Neutrophil (primary cell): ENCODE measurements at regions not wholly inside any gene's neighbourhood (a gene's known extent, or its start where the extent isn't known, plus 50 kb on each side); places are given as distances from the start of the nearest gene placed in this dataset.

Source experiments
- H3K27ac ChIP-seq: fragments of 200-600 bp; sonication (generic); 2 replicates; pipeline ENCODE4 v1.5.1; 2016; ENCODE audit warnings: mild to moderate bottlenecking, moderate library complexity
- H3K27me3 ChIP-seq: fragments of 200-600 bp; sonication (generic); 2 replicates; pipeline ENCODE4 v1.6.0; 2016; ENCODE audit warnings: mild to moderate bottlenecking
- H3K36me3 ChIP-seq: fragments of 200-600 bp; sonication (generic); 2 replicates; pipeline ENCODE4 v1.5.1; 2017
- H3K4me1 ChIP-seq, 2 experiments: fragments of 200-600 bp in 1 of 2; sonication (generic) in 1 of 2; 1 replicate in 1 of 2; 2 replicates in 1 of 2; pipeline versions ENCODE4 v1.5.1 to v1.6.1; 2013 to 2016; ENCODE audit warnings: low read depth in 1 of 2, low read length in 1 of 2, mild to moderate bottlenecking in 1 of 2, moderate library complexity in 1 of 2; ENCODE audit not compliant: control insufficient read depth in 1 of 2, insufficient read depth in 1 of 2
- H3K4me3 ChIP-seq, 2 experiments: fragments of 200-600 bp in 1 of 2; sonication (generic) in 1 of 2; 1 replicate in 1 of 2; 2 replicates in 1 of 2; pipeline ENCODE4 v1.5.1; 2013 to 2016; ENCODE audit warnings: low read depth in 1 of 2, low read length in 1 of 2, mild to moderate bottlenecking in 1 of 2, moderate library complexity in 1 of 2
- H3K9me3 ChIP-seq: fragments of 200-600 bp; sonication (generic); 2 replicates; pipeline ENCODE4 v1.5.1; 2016
- TF ChIP-seq, protein P1 (sequence below): fragments of 200-600 bp; sonication (generic); IDR thresholded peaks from 2 replicates; pipeline ENCODE4 v1.5.1; 2016; ENCODE audit warnings: antibody characterized with exemption

DNA sequence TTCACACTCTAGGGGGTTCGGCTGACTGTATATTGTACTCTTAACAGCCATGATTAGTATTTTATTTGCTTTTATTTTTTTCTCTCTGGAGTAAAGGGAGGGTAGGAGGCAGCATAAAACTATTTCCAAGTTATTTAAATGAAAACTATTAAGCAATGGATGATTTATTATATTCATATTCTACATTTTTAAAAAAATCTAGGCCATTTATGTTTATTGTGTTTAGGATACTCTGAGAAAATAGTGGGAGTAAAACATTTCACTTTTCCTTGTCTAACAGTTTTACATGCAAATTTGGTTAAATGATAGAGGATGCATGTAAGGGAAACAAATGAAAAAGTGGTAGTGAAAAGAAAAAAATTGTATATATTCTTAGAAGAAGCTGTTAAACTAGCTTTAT, 276.3 kb downstream of the GAS1 start:
- Histone ChIP-seq H3K4me1 (no peaks in the 10 kb centered on the region), H3K36me3 (no peaks in the 10 kb centered on the region), H3K27me3 (no peaks in the 10 kb centered on the region), H3K9me3 (no peaks in the 10 kb centered on the region), H3K4me3 (no peak overlapping the region), H3K27ac (no peak overlapping the region)
- TF ChIP-seq, protein P1, sequence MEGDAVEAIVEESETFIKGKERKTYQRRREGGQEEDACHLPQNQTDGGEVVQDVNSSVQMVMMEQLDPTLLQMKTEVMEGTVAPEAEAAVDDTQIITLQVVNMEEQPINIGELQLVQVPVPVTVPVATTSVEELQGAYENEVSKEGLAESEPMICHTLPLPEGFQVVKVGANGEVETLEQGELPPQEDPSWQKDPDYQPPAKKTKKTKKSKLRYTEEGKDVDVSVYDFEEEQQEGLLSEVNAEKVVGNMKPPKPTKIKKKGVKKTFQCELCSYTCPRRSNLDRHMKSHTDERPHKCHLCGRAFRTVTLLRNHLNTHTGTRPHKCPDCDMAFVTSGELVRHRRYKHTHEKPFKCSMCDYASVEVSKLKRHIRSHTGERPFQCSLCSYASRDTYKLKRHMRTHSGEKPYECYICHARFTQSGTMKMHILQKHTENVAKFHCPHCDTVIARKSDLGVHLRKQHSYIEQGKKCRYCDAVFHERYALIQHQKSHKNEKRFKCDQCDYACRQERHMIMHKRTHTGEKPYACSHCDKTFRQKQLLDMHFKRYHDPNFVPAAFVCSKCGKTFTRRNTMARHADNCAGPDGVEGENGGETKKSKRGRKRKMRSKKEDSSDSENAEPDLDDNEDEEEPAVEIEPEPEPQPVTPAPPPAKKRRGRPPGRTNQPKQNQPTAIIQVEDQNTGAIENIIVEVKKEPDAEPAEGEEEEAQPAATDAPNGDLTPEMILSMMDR: no peak

- H3K36me3 ChIP-seq: no peaks in the 10 kb centered on the region
- H3K4me1 ChIP-seq: no peaks in the 10 kb centered on the region
- no peak overlapping the region for H3K4me3 ChIP-seq
- TF ChIP-seq, protein P1: no peak
- no peak overlapping the region for H3K27ac ChIP-seq
- no peaks in the 10 kb centered on the region for H3K9me3 ChIP-seq
- no peaks in the 10 kb centered on the region for H3K27me3 ChIP-seq
Measured at GRCh38 chr9:86670536-86670935, 276.8 kb downstream of the GAS1 start.

DNA sequence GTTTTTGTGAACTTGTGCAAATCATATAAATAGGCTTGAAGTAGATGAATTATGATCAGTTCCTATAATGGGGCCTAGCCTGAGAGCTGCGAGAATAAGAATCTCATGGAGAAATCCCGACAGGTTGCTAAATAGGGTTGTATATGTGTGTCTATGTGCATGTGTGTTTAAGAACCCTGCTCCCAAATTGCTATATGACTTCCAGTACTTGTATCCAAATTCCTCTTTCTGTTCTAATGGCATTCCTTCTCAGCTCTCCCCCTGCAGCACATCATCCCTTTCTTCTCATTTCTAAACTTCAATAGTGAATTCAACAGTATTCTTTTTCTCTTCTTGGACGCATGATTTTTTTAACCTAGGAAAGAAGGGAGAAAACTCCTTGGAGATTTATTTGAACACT, 277.2 kb downstream of the GAS1 start:
- TF ChIP-seq, protein P1: no peak
- H3K27me3 ChIP-seq: no peaks in the 10 kb centered on the region
- no peaks in the 10 kb centered on the region for H3K9me3 ChIP-seq
- no peaks in the 10 kb centered on the region for H3K36me3 ChIP-seq
- no peak overlapping the region for H3K4me3 ChIP-seq
- H3K4me1 ChIP-seq: no peaks in the 10 kb centered on the region
- no peak overlapping the region for H3K27ac ChIP-seq

- TF ChIP-seq, protein P1: no peak
- H3K27me3 ChIP-seq: no peaks in the 10 kb centered on the region
- H3K27ac ChIP-seq: no peak overlapping the region
- no peak overlapping the region for H3K4me3 ChIP-seq
- H3K4me1 ChIP-seq: no peaks in the 10 kb centered on the region
- H3K36me3 ChIP-seq: no peaks in the 10 kb centered on the region
- H3K9me3 ChIP-seq: no peaks in the 10 kb centered on the region
Measured at GRCh38 chr9:86669422-86669821, 277.9 kb downstream of the GAS1 start.

GRCh38 chr9:86668488-86668887, 278.8 kb downstream of the GAS1 start:
- Histone ChIP-seq H3K9me3 (no peaks in the 10 kb centered on the region), H3K36me3 (no peaks in the 10 kb centered on the region), H3K4me1 (no peaks in the 10 kb centered on the region), H3K4me3 (no peak overlapping the region), H3K27me3 (no peaks in the 10 kb centered on the region), H3K27ac (no peak overlapping the region)
- TF ChIP-seq, protein P1: no peak

DNA sequence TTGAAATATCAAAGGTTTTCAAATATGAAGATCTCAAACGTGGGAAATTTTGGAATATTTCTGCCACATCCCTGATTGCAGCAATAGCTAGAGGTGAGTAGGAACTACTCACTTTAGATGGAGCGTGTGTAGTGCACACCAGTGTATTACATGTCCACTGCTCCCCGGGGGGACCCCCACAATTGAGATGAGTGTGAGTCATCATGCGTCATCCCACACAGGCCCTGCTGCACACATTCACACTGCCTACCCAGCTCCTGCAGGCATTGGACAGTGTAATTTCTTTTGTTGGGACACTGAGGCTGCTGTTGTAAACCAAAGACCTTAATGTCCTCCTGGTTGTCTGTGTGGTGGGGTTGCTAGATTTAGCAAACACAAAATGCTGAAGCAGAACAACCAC, 280.0 kb downstream of the GAS1 start:
- H3K36me3 ChIP-seq: no peaks in the 10 kb centered on the region
- TF ChIP-seq, protein P1: no peak
- H3K27ac ChIP-seq: no peak overlapping the region
- H3K27me3 ChIP-seq: no peaks in the 10 kb centered on the region
- no peak overlapping the region for H3K4me3 ChIP-seq
- no peaks in the 10 kb centered on the region for H3K4me1 ChIP-seq
- no peaks in the 10 kb centered on the region for H3K9me3 ChIP-seq
